ENCODE measurements at regions not wholly inside any gene's neighbourhood (a gene's known extent, or its start where the extent isn't known, plus 50 kb on each side); places are given as distances from the start of the nearest gene placed in this dataset.

- intact Hi-C loops (cut with micrococcal nuclease) = loop anchor here (5.0 kb wide), 1 partner anchor 1255 kb away; no protein-coding TSS in a partner anchor
- Histone ChIP-seq H2AK5ac (ENCODE audit: low read depth, low read length) (no peak overlapping the region), H2AK9ac (replicated peaks; ENCODE audit: low read depth, low read length, poor library complexity) (no peak overlapping the region), H3K56ac (ENCODE audit: extremely low read depth, insufficient read depth, low read length) (no peak overlapping the region), H3K4me2 (ENCODE audit: low read depth, low read length) (no peak overlapping the region), H3K79me1 (ENCODE audit: low read depth in 1 of 2, low read length in 2 of 2) (no peaks in the 10 kb centered on the region), H2AFZ (replicated peaks; ENCODE audit: low read length, poor library complexity) (no peak overlapping the region), H3K9me3 (ENCODE audit: control insufficient read depth, insufficient read depth, low read length) (no peaks in the 10 kb centered on the region), H3K9ac (ENCODE audit: low read depth, low read length) (no peak overlapping the region), H2BK20ac (ENCODE audit: low read depth, low read length) (no peak overlapping the region), H3K4ac (ENCODE audit: low read depth, low read length) (no peak overlapping the region), H2BK15ac (ENCODE audit: low read depth, low read length) (no peak overlapping the region), H4K20me1 (ENCODE audit: insufficient read depth, low read length) (no peaks in the 10 kb centered on the region), H3K9me1 (ENCODE audit: insufficient read depth, low read length) (no peaks in the 10 kb centered on the region), H2BK120ac (ENCODE audit: low read depth, low read length) (no peak overlapping the region), H3K36me3 (ENCODE audit: control insufficient read depth, insufficient read depth, low read length) (no peaks in the 10 kb centered on the region), H2BK5ac (ENCODE audit: low read depth, low read length, poor library complexity, severe bottlenecking) (no peak overlapping the region), H3K4me1 (ENCODE audit: control insufficient read depth, insufficient read depth, low read length) (no peaks in the 10 kb centered on the region), H3K27me3 (ENCODE audit: control insufficient read depth, insufficient read depth, low read length) (no peaks in the 10 kb centered on the region), H3K23ac (ENCODE audit: low read depth, low read length) (no peak overlapping the region), H4K91ac (ENCODE audit: insufficient read depth, low read depth, low read length) (no peak overlapping the region), H3K27ac (ENCODE audit: insufficient read depth, low read length) (no peak overlapping the region), H3K14ac (replicated peaks; ENCODE audit: low read depth, low read length) (no peak overlapping the region), H3K4me3 (ENCODE audit: insufficient read depth, low read depth, low read length) (no peak overlapping the region), H4K5ac (ENCODE audit: low read depth, low read length) (no peak overlapping the region), H4K8ac (ENCODE audit: low read depth in 2 of 2, low read length in 2 of 2) (no peak overlapping the region), H3K18ac (ENCODE audit: low read depth, low read length) (no peak overlapping the region)
- 60% methylated on average over 1 of the region's 9 CpGs; no CpG with 5 or more reads in 1 of the 2 experiments for WGBS, 2 experiments (ENCODE audit: extremely low coverage in 2 of 2, insufficient read length in 1 of 2)
- CTCF ChIA-PET = interaction anchor here (0.6 to 1.5 kb wide), 2 partner anchors 10 to 682 kb away, joined by 4 to 5 read pairs; no protein-coding TSS in a partner anchor
- in situ Hi-C loops (cut with MboI; ENCODE audit: low sequenced_read_pairs) = loop anchor here (10.0 kb wide), 1 partner anchor 753 kb away; no protein-coding TSS in a partner anchor
- no peak for DNase-seq
- BruUV-seq (replicated peaks) = no TSS peak
- POLR2A ChIA-PET (ENCODE audit: unreplicated experiment) = no interaction called here
- dilution Hi-C loops (cut with HindIII; ENCODE audit: low sequenced_read_pairs, unreplicated experiment) = no loop called here
- TF ChIP-seq USF2 (IDR thresholded peaks at IDR 0.05; ENCODE audit: low read depth, low read length) (no peak), MXI1 (IDR thresholded peaks at IDR 0.05; ENCODE audit: borderline replicate concordance, low read depth, low read length) (no peak), BHLHE40 (IDR thresholded peaks at IDR 0.05; ENCODE audit: low read depth, low read length) (no peak), RAD21 (IDR thresholded peaks at IDR 0.05; ENCODE audit: low read length) (no peak), CHD1 (IDR thresholded peaks at IDR 0.05; ENCODE audit: low read depth, low read length) (no peak), RCOR1 (IDR thresholded peaks at IDR 0.05; ENCODE audit: insufficient replicate concordance, low read length) (no peak), FOS (IDR thresholded peaks at IDR 0.05; ENCODE audit: low read depth, low read length) (no peak), MAFK (IDR thresholded peaks at IDR 0.05; ENCODE audit: low read depth, low read length) (no peak), SMC3 (IDR thresholded peaks at IDR 0.05; ENCODE audit: low read depth, low read length) (no peak), POLR2A (IDR thresholded peaks at IDR 0.05; ENCODE audit: low read depth, low read length) (no peak)
- no peak for ATAC-seq (ENCODE audit: low read depth)
Measured at GRCh38 chr1:213371847-213372619, 321.0 kb downstream of the RPS6KC1 start.

All from IMR-90 (cell line).